Muscle of leg (tissue), 3 donors: ENCODE measurements at regions not wholly inside any gene's neighbourhood (a gene's known extent, or its start where the extent isn't known, plus 50 kb on each side); places are given as distances from the start of the nearest gene placed in this dataset.

ENCODE experiments used
- DNase-seq: peaks from one replicate; pipeline ENCODE4 v3.0.0; 2013
- H3K27ac ChIP-seq: one replicate; pipeline ENCODE4 v1.5.1; 2013; ENCODE audit warnings: mild to moderate bottlenecking, low read length, control low read depth
- H3K27me3 ChIP-seq: one replicate; pipeline ENCODE4 v1.6.1; 2013; ENCODE audit warnings: low read length; ENCODE audit not compliant: control insufficient read depth, insufficient read depth
- H3K36me3 ChIP-seq: one replicate; pipeline ENCODE4 v1.6.1; 2013; ENCODE audit warnings: low read length; ENCODE audit not compliant: control insufficient read depth, insufficient read depth
- H3K4me1 ChIP-seq: one replicate; pipeline ENCODE4 v1.6.1; 2013; ENCODE audit warnings: low read length; ENCODE audit not compliant: control insufficient read depth, insufficient read depth
- H3K4me3 ChIP-seq: one replicate; pipeline ENCODE4 v1.5.1; 2013; ENCODE audit warnings: low read length, control low read depth
- H3K9me3 ChIP-seq: replicated peaks from 2 replicates; pipeline ENCODE4 v1.6.1; 2013; ENCODE audit warnings: low read depth, low read length; ENCODE audit not compliant: control insufficient read depth
- WGBS: methylation state at CpG from one replicate; pipeline ENCODE4 v1.1.5; 2013; ENCODE audit warnings: missing lambda C conversion rate; ENCODE audit not compliant: insufficient coverage; 5-methylcytosine and 5-hydroxymethylcytosine counted together

GRCh38 chr3:84820906-84821305, 137.9 kb upstream of the CADM2 start:
- DNase-seq, result no peak
- Histone ChIP-seq H3K36me3 (no peaks in the 10 kb centered on the region), H3K27ac (no peak overlapping the region), H3K27me3 (no peaks in the 10 kb centered on the region), H3K9me3 (no peaks in the 10 kb centered on the region), H3K4me3 (no peak overlapping the region), H3K4me1 (no peaks in the 10 kb centered on the region)

GRCh38 chr3:84825817-84826216, 133.0 kb upstream of the CADM2 start:
- WGBS, result no CpG with 5 or more reads among the region's 1 CpG
- no peaks in the 10 kb centered on the region for H3K36me3 ChIP-seq
- H3K9me3 ChIP-seq, result no peaks in the 10 kb centered on the region

GRCh38 chr3:84830476-84830875, 128.3 kb upstream of the CADM2 start:
- DNase-seq, result no peak
- Histone ChIP-seq H3K4me3 (no peak overlapping the region), H3K4me1 (no peaks in the 10 kb centered on the region), H3K36me3 (no peaks in the 10 kb centered on the region), H3K27ac (no peak overlapping the region), H3K9me3 (no peaks in the 10 kb centered on the region), H3K27me3 (no peaks in the 10 kb centered on the region)
- no CpG with 5 or more reads among the region's 2 CpGs for WGBS

More at GRCh38 chr3:84825817-84826216, 133.0 kb upstream of the CADM2 start:
- Histone ChIP-seq H3K4me1 (no peaks in the 10 kb centered on the region), H3K4me3 (no peak overlapping the region), H3K27me3 (no peaks in the 10 kb centered on the region), H3K27ac (no peak overlapping the region)
- DNase-seq, result no peak

- H3K27ac ChIP-seq, result no peak overlapping the region
- H3K4me1 ChIP-seq, result no peaks in the 10 kb centered on the region
- no peak overlapping the region for H3K4me3 ChIP-seq
- WGBS, result no CpG with 5 or more reads among the region's 2 CpGs
- no peaks in the 10 kb centered on the region for H3K9me3 ChIP-seq
- no peaks in the 10 kb centered on the region for H3K27me3 ChIP-seq
- no peaks in the 10 kb centered on the region for H3K36me3 ChIP-seq
- DNase-seq, result no peak
Measured at GRCh38 chr3:84835366-84835765, 123.4 kb upstream of the CADM2 start.

- H3K27ac ChIP-seq, result no peak overlapping the region
- peak; percentile 3 for DNase-seq
- H3K4me1 ChIP-seq, result no peaks in the 10 kb centered on the region
- H3K36me3 ChIP-seq, result no peaks in the 10 kb centered on the region
- no peak overlapping the region for H3K4me3 ChIP-seq
- H3K27me3 ChIP-seq, result no peaks in the 10 kb centered on the region
- no peaks in the 10 kb centered on the region for H3K9me3 ChIP-seq
- no CpG with 5 or more reads among the region's 2 CpGs for WGBS
Measured at GRCh38 chr3:84836961-84837360, 121.8 kb upstream of the CADM2 start.

- H3K9me3 ChIP-seq, result no peaks in the 10 kb centered on the region
- no CpG with 5 or more reads among the region's 3 CpGs for WGBS
- no peak overlapping the region for H3K27ac ChIP-seq
- H3K4me3 ChIP-seq, result no peak overlapping the region
- no peaks in the 10 kb centered on the region for H3K4me1 ChIP-seq
- no peaks in the 10 kb centered on the region for H3K27me3 ChIP-seq
- no peaks in the 10 kb centered on the region for H3K36me3 ChIP-seq
- no peak for DNase-seq
Measured at GRCh38 chr3:84877092-84877491, 81.7 kb upstream of the CADM2 start.

- DNase-seq, result no peak
- no peak overlapping the region for H3K4me3 ChIP-seq
- H3K9me3 ChIP-seq, result no peaks in the 10 kb centered on the region
- H3K27ac ChIP-seq, result no peak overlapping the region
- WGBS, result 80% methylated on average over 1 of the region's 2 CpGs
- no peaks in the 10 kb centered on the region for H3K4me1 ChIP-seq
- H3K36me3 ChIP-seq, result no peaks in the 10 kb centered on the region
- no peaks in the 10 kb centered on the region for H3K27me3 ChIP-seq
Measured at GRCh38 chr3:84881288-84881687, 77.5 kb upstream of the CADM2 start.

GRCh38 chr3:84885199-84885882, 73.4 kb upstream of the CADM2 start:
- H3K9me3 ChIP-seq, result no peaks in the 10 kb centered on the region

GRCh38 chr3:84891851-84892250, 66.9 kb upstream of the CADM2 start:
- Histone ChIP-seq H3K27me3 (no peaks in the 10 kb centered on the region), H3K27ac (no peak overlapping the region), H3K4me1 (no peaks in the 10 kb centered on the region), H3K9me3 (no peaks in the 10 kb centered on the region), H3K4me3 (no peak overlapping the region), H3K36me3 (no peaks in the 10 kb centered on the region)
- no CpG with 5 or more reads among the region's 1 CpG for WGBS
- no peak for DNase-seq

More at GRCh38 chr3:84885199-84885882, 73.4 kb upstream of the CADM2 start:
- Histone ChIP-seq H3K4me1 (no peaks in the 10 kb centered on the region), H3K27ac (no peak overlapping the region), H3K4me3 (no peak overlapping the region), H3K36me3 (no peaks in the 10 kb centered on the region), H3K27me3 (no peaks in the 10 kb centered on the region)
- DNase-seq, result no peak
- WGBS, result 77% methylated on average over 14 of the region's 14 CpGs

GRCh38 chr3:84893211-84893610, 65.6 kb upstream of the CADM2 start:
- no peaks in the 10 kb centered on the region for H3K9me3 ChIP-seq
- H3K27ac ChIP-seq, result no peak overlapping the region
- H3K27me3 ChIP-seq, result no peaks in the 10 kb centered on the region
- no peak for DNase-seq
- no peak overlapping the region for H3K4me3 ChIP-seq
- no peaks in the 10 kb centered on the region for H3K4me1 ChIP-seq
- no CpG with 5 or more reads among the region's 3 CpGs for WGBS
- no peaks in the 10 kb centered on the region for H3K36me3 ChIP-seq

GRCh38 chr3:84904212-84904611, 54.6 kb upstream of the CADM2 start:
- no peak overlapping the region for H3K4me3 ChIP-seq
- H3K27ac ChIP-seq, result peak overlapping the region; percentile 71
- no peaks in the 10 kb centered on the region for H3K36me3 ChIP-seq
- H3K27me3 ChIP-seq, result no peaks in the 10 kb centered on the region
- peaks cover 13% of the 10 kb centered on the region for H3K4me1 ChIP-seq
- peak; percentile 3 for DNase-seq
- peaks cover 8% of the 10 kb centered on the region for H3K9me3 ChIP-seq
